K562 (cell line): ENCODE measurements at regions not wholly inside any gene's neighbourhood (a gene's known extent, or its start where the extent isn't known, plus 50 kb on each side); places are given as distances from the start of the nearest gene placed in this dataset.

Experiments used
- BCOR ChIP-seq: fragments of 450-650 bp; IDR thresholded peaks from 2 replicates; pipeline ENCODE4 v1.6.1; 2016
- EWSR1 ChIP-seq: fragments of 450-650 bp; IDR thresholded peaks from 2 replicates; pipeline ENCODE4 v1.6.1; 2018; ENCODE audit warnings: borderline replicate concordance, mild to moderate bottlenecking, low read depth, moderate library complexity; ENCODE audit not compliant: partially characterized antibody
- NUFIP1 ChIP-seq: fragments of 450-650 bp; IDR thresholded peaks from 2 replicates; pipeline ENCODE4 v1.6.1; 2018; ENCODE audit not compliant: partially characterized antibody
- SETDB1 ChIP-seq: IDR thresholded peaks from one replicate; pipeline ENCODE4 v1.6.1; 2012; ENCODE audit warnings: low read length, control low read depth, inconsistent platforms
- TCF3 ChIP-seq: sonication (generic); formaldehyde crosslinking; IDR thresholded peaks from 2 replicates; pipeline ENCODE4 v1.4.0; 2020; ENCODE audit warnings: mild to moderate bottlenecking, missing genetic modification reagents
- TF ChIP-seq, protein P1 (sequence below), 2 experiments: fragments of 150-350 bp in 1 of 2; IDR thresholded peaks; 2 replicates each; pipeline ENCODE4 v1.6.1; 2012 to 2016; ENCODE audit warnings: low read depth in 2 of 2, low read length in 2 of 2, mild to moderate bottlenecking in 1 of 2, moderate library complexity in 1 of 2
- TF ChIP-seq, protein P2 (sequence below), 2 experiments: fragments of 450-650 bp in 1 of 2; IDR thresholded peaks; 2 replicates each; pipeline ENCODE4 v1.6.1; 2011 to 2017; ENCODE audit warnings: low read depth in 2 of 2, antibody characterized with exemption in 1 of 2, borderline replicate concordance in 1 of 2, low read length in 1 of 2, mild to moderate bottlenecking in 1 of 2, mixed read lengths in 1 of 2; ENCODE audit not compliant: control insufficient read depth in 1 of 2

DNA sequence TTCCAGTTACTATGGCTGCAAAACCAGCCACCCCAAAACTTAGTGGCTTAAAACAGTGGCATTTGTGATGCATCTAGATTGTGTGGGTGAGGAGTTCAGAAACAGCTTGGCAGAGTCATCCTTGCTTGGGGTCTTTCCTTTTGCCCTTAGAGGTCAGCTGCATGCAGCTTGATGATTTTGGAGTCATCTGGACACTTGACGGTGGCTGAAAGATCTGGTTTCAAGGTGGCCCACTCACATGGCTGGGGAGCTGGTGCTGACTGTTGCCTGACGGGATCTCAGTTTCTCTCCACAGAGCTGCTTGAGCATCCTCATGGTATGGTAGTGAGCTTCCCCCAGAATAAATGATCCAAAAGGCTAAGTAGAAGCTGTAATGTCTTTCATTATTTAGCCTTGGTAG lies 191.3 kb upstream of the GALNT17 start (continued):
- TF ChIP-seq NUFIP1 (no peak), SETDB1 (no peak), BCOR (no peak), TCF3 (no peak), EWSR1 (no peak)
- TF ChIP-seq, protein P1, sequence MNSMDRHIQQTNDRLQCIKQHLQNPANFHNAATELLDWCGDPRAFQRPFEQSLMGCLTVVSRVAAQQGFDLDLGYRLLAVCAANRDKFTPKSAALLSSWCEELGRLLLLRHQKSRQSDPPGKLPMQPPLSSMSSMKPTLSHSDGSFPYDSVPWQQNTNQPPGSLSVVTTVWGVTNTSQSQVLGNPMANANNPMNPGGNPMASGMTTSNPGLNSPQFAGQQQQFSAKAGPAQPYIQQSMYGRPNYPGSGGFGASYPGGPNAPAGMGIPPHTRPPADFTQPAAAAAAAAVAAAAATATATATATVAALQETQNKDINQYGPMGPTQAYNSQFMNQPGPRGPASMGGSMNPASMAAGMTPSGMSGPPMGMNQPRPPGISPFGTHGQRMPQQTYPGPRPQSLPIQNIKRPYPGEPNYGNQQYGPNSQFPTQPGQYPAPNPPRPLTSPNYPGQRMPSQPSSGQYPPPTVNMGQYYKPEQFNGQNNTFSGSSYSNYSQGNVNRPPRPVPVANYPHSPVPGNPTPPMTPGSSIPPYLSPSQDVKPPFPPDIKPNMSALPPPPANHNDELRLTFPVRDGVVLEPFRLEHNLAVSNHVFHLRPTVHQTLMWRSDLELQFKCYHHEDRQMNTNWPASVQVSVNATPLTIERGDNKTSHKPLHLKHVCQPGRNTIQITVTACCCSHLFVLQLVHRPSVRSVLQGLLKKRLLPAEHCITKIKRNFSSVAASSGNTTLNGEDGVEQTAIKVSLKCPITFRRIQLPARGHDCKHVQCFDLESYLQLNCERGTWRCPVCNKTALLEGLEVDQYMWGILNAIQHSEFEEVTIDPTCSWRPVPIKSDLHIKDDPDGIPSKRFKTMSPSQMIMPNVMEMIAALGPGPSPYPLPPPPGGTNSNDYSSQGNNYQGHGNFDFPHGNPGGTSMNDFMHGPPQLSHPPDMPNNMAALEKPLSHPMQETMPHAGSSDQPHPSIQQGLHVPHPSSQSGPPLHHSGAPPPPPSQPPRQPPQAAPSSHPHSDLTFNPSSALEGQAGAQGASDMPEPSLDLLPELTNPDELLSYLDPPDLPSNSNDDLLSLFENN (IDR thresholded peaks at IDR 0.05; ENCODE audit: low read depth in 2 of 2, low read length in 2 of 2): no peak
- TF ChIP-seq, protein P2, sequence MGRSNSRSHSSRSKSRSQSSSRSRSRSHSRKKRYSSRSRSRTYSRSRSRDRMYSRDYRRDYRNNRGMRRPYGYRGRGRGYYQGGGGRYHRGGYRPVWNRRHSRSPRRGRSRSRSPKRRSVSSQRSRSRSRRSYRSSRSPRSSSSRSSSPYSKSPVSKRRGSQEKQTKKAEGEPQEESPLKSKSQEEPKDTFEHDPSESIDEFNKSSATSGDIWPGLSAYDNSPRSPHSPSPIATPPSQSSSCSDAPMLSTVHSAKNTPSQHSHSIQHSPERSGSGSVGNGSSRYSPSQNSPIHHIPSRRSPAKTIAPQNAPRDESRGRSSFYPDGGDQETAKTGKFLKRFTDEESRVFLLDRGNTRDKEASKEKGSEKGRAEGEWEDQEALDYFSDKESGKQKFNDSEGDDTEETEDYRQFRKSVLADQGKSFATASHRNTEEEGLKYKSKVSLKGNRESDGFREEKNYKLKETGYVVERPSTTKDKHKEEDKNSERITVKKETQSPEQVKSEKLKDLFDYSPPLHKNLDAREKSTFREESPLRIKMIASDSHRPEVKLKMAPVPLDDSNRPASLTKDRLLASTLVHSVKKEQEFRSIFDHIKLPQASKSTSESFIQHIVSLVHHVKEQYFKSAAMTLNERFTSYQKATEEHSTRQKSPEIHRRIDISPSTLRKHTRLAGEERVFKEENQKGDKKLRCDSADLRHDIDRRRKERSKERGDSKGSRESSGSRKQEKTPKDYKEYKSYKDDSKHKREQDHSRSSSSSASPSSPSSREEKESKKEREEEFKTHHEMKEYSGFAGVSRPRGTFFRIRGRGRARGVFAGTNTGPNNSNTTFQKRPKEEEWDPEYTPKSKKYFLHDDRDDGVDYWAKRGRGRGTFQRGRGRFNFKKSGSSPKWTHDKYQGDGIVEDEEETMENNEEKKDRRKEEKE (IDR thresholded peaks at IDR 0.05; ENCODE audit: borderline replicate concordance in 1 of 2, control insufficient read depth in 1 of 2, low read depth in 2 of 2, low read length in 1 of 2): no peak
